ENCODE measurements at regions not wholly inside any gene's neighbourhood (a gene's known extent, or its start where the extent isn't known, plus 50 kb on each side); places are given as distances from the start of the nearest gene placed in this dataset.

- intact Hi-C loops (cut with DNase I) = no loop called here
- no peak overlapping the region for H3K27ac ChIP-seq
- H3K27me3 ChIP-seq = no peaks in the 10 kb centered on the region
- H3K4me3 ChIP-seq = no peak overlapping the region
- H3K36me3 ChIP-seq = no peaks in the 10 kb centered on the region
- DNase-seq = no peak
- no peak for TF ChIP-seq CTCF (IDR thresholded peaks at IDR 0.05)
- TF ChIP-seq POLR2A (IDR thresholded peaks at IDR 0.05) = no peak
- 58 to 91% methylated on average over 1 of the region's 1 CpG for WGBS, 2 donors
- no peaks in the 10 kb centered on the region for H3K4me1 ChIP-seq
- no peaks in the 10 kb centered on the region for H3K9me3 ChIP-seq
These were observed 104.3 kb downstream of the METTL4 start for GRCh38 chr18:2466978-2467377.

GRCh38 chr18:2468051-2468450 lies 103.3 kb downstream of the METTL4 start:
- Histone ChIP-seq H3K27me3 (no peaks in the 10 kb centered on the region), H3K4me3 (no peak overlapping the region), H3K36me3 (no peaks in the 10 kb centered on the region), H3K27ac (no peak overlapping the region), H3K9me3 (no peaks in the 10 kb centered on the region), H3K4me1 (no peaks in the 10 kb centered on the region)
- DNase-seq = no peak
- WGBS, 2 donors = 43 to 53% methylated on average over 1 of the region's 1 CpG
- TF ChIP-seq POLR2A (IDR thresholded peaks at IDR 0.05) (no peak), CTCF (IDR thresholded peaks at IDR 0.05) (no peak)
- intact Hi-C loops (cut with DNase I) = no loop called here

GRCh38 chr18:2471523-2471922 lies 99.8 kb downstream of the METTL4 start:
- intact Hi-C loops (cut with DNase I) = no loop called here
- Histone ChIP-seq H3K27ac (no peak overlapping the region), H3K4me1 (no peaks in the 10 kb centered on the region), H3K4me3 (no peak overlapping the region), H3K9me3 (no peaks in the 10 kb centered on the region), H3K27me3 (no peaks in the 10 kb centered on the region), H3K36me3 (no peaks in the 10 kb centered on the region)
- TF ChIP-seq POLR2A (IDR thresholded peaks at IDR 0.05) (no peak), CTCF (IDR thresholded peaks at IDR 0.05) (peak in 2 of 6 experiments; percentile 9 to 33)
- no peak for DNase-seq
- WGBS, 2 donors = 63 to 100% methylated on average over 1 to 2 of the region's 2 CpGs

GRCh38 chr18:2478662-2479061 lies 92.6 kb downstream of the METTL4 start:
- Histone ChIP-seq H3K4me1 (no peaks in the 10 kb centered on the region), H3K9me3 (no peaks in the 10 kb centered on the region), H3K27me3 (no peaks in the 10 kb centered on the region), H3K36me3 (no peaks in the 10 kb centered on the region), H3K4me3 (no peak overlapping the region), H3K27ac (no peak overlapping the region)
- no peak for DNase-seq
- no peak for TF ChIP-seq POLR2A (IDR thresholded peaks at IDR 0.05)
- TF ChIP-seq CTCF (IDR thresholded peaks at IDR 0.05) = no peak
- intact Hi-C loops (cut with DNase I) = no loop called here
- 62 to 65% methylated on average over 1 of the region's 1 CpG for WGBS, 2 donors

- H3K9me3 ChIP-seq = no peaks in the 10 kb centered on the region
- WGBS, 2 donors = 33 to 42% methylated on average over 2 of the region's 2 CpGs
- no peak overlapping the region for H3K27ac ChIP-seq
- H3K4me3 ChIP-seq = no peak overlapping the region
- no peak for DNase-seq
- intact Hi-C loops (cut with DNase I) = no loop called here
- no peaks in the 10 kb centered on the region for H3K4me1 ChIP-seq
- no peaks in the 10 kb centered on the region for H3K36me3 ChIP-seq
- no peak for TF ChIP-seq POLR2A (IDR thresholded peaks at IDR 0.05)
- no peaks in the 10 kb centered on the region for H3K27me3 ChIP-seq
These were observed 90.8 kb downstream of the METTL4 start for GRCh38 chr18:2480536-2480935.

Measured in esophagus squamous epithelium (tissue), 5 donors.